ENCODE measurements at regions not wholly inside any gene's neighbourhood (a gene's known extent, or its start where the extent isn't known, plus 50 kb on each side); places are given as distances from the start of the nearest gene placed in this dataset.

DNA sequence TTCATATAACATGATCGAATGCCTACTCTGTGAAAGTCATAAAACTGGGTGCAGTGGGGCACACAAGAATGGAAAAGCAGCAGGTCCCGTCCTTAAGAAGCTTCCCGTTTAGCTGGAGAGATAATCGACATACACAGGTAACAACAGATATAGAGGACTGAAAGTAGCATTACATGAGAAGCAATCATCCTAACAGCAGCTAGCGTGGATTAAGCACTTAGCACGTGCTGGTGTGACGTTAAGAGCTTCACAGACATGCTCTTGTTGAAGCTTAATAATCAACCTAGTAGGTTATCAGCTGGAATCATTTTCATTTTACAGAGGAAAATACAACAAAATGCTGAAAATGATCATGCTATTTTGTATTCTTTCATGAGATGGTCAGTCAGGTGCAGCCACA is 184.8 kb downstream of the GPAM start:
- Histone ChIP-seq H3K27ac (replicated peaks) (no peak overlapping the region), H3K36me3 (no peaks in the 10 kb centered on the region), H3K27me3 (ENCODE audit: low read depth) (no peaks in the 10 kb centered on the region), H3K4me3 (no peak overlapping the region), H3K4me1 (no peaks in the 10 kb centered on the region), H3K9me3 (replicated peaks) (peaks cover 9% of the 10 kb centered on the region)
- DNase-seq = no peak
- TF ChIP-seq CTCF (IDR thresholded peaks at IDR 0.05; ENCODE audit: borderline replicate concordance) = no peak
- intact Hi-C loops (cut with micrococcal nuclease) = no loop called here

- no peaks in the 10 kb centered on the region for H3K4me1 ChIP-seq
- H3K27ac ChIP-seq (replicated peaks) = no peak overlapping the region
- H3K4me3 ChIP-seq = no peak overlapping the region
- intact Hi-C loops (cut with micrococcal nuclease) = no loop called here
- no peaks in the 10 kb centered on the region for H3K27me3 ChIP-seq (ENCODE audit: low read depth)
- H3K9me3 ChIP-seq (replicated peaks) = peaks cover 8% of the 10 kb centered on the region
- no peaks in the 10 kb centered on the region for H3K36me3 ChIP-seq
- TF ChIP-seq CTCF (IDR thresholded peaks at IDR 0.05; ENCODE audit: borderline replicate concordance) = no peak
- no peak for DNase-seq
Observed at GRCh38 chr10:111999205-111999914, 184.2 kb downstream of the GPAM start.

DNA sequence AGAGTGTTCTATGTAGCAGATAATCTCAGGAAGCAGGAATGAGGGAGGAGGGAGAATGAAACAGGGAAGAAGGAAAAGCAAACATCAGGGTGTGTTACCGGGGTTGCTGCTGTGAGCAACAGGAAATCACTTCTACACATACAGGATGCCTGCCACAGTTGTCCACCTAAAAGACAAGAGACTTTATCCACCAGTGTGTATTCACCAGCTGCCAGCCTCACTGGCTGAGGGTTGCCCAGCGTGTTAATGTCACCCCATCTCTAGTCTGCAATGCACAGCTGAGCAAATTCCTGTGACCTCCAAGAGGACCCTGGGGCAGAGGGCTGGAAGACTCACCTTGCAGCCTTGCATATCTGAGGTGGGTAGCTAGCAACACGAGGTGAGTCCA is 183.7 kb downstream of the GPAM start:
- H3K9me3 ChIP-seq (replicated peaks) = peaks cover 3% of the 10 kb centered on the region
- H3K36me3 ChIP-seq = no peaks in the 10 kb centered on the region
- intact Hi-C loops (cut with micrococcal nuclease) = no loop called here
- no peak for DNase-seq
- H3K27ac ChIP-seq (replicated peaks) = no peak overlapping the region
- H3K4me1 ChIP-seq = no peaks in the 10 kb centered on the region
- TF ChIP-seq CTCF (IDR thresholded peaks at IDR 0.05; ENCODE audit: borderline replicate concordance) = no peak
- H3K4me3 ChIP-seq = no peak overlapping the region
- no peaks in the 10 kb centered on the region for H3K27me3 ChIP-seq (ENCODE audit: low read depth)

DNA sequence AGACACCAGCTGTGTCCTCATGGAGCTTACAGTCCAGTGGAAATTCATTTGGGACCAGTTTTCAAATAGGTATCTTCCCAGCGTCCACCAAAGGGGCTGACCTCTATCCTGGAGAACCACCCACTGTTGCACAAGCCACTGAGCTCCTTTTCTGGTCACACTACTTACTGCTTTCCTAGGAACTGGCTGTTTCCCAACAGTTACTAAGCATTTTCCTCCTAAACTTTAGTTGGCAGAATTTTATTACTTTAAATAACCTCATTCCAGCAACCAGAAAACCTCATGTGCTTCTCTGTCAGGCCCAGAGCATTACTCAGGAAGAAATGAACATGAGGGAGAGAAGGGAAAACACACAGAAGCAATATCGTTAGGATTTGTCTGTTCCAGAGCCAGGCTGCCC is 183.1 kb downstream of the GPAM start:
- intact Hi-C loops (cut with micrococcal nuclease) = no loop called here
- no peaks in the 10 kb centered on the region for H3K9me3 ChIP-seq (replicated peaks)
- no peak for TF ChIP-seq CTCF (IDR thresholded peaks at IDR 0.05; ENCODE audit: borderline replicate concordance)
- H3K4me1 ChIP-seq = no peaks in the 10 kb centered on the region
- no peak overlapping the region for H3K4me3 ChIP-seq
- DNase-seq = no peak
- H3K36me3 ChIP-seq = no peaks in the 10 kb centered on the region
- H3K27me3 ChIP-seq (ENCODE audit: low read depth) = no peaks in the 10 kb centered on the region
- H3K27ac ChIP-seq (replicated peaks) = no peak overlapping the region

GRCh38 chr10:112002206-112002605 is 181.4 kb downstream of the GPAM start:
- H3K9me3 ChIP-seq (replicated peaks) = no peaks in the 10 kb centered on the region
- H3K4me1 ChIP-seq = no peaks in the 10 kb centered on the region
- intact Hi-C loops (cut with micrococcal nuclease) = no loop called here
- H3K36me3 ChIP-seq = no peaks in the 10 kb centered on the region
- no peak overlapping the region for H3K27ac ChIP-seq (replicated peaks)
- TF ChIP-seq CTCF (IDR thresholded peaks at IDR 0.05; ENCODE audit: borderline replicate concordance) = no peak
- DNase-seq = no peak
- H3K4me3 ChIP-seq = no peak overlapping the region
- H3K27me3 ChIP-seq (ENCODE audit: low read depth) = no peaks in the 10 kb centered on the region
